ENCODE measurements at regions not wholly inside any gene's neighbourhood (a gene's known extent, or its start where the extent isn't known, plus 50 kb on each side); places are given as distances from the start of the nearest gene placed in this dataset.

GRCh38 chr13:37360556-37360955 is 238.0 kb downstream of the POSTN start:
- TF ChIP-seq POLR2A (IDR thresholded peaks at IDR 0.05) (no peak), CTCF (IDR thresholded peaks at IDR 0.05) (no peak)
